ENCODE measurements at regions not wholly inside any gene's neighbourhood (a gene's known extent, or its start where the extent isn't known, plus 50 kb on each side); places are given as distances from the start of the nearest gene placed in this dataset.

DNA sequence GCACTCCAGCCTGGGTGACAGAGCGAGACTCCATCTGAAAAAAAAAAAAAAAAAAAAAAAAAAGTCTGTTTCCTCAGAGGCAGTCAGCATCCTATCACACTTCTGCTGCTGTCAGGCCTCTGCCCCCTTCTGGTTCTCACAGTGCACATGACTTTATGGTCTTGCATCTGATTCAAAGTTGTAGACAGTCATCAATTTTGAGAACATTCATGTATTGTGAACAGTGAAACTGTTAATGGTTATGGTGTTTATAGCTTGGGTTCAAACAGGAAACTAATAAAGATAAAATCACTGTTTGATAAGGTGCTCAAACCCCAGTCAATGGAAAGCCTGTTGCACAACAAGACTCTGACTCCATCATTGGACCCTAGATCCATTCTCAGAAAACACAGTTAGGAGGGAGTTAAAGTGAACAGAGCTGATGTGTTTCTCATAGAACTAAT, 61.4 kb downstream of the FOXD1 start:
- FAIRE-seq (no peak), DNase-seq (ENCODE audit: insufficient read length, low spot score) (no peak)
- TF ChIP-seq POLR2AphosphoS5 (IDR thresholded peaks at IDR 0.05; ENCODE audit: low read depth, low read length) = no peak

- no peak for TF ChIP-seq POU2F2 (IDR thresholded peaks at IDR 0.05; ENCODE audit: low read depth, low read length)
- no peak for TF ChIP-seq POLR2AphosphoS5 (IDR thresholded peaks at IDR 0.05; ENCODE audit: low read depth, low read length)
- no peak for TF ChIP-seq SPI1 (IDR thresholded peaks at IDR 0.05; ENCODE audit: low read depth, low read length)
- TF ChIP-seq TAF1 (IDR thresholded peaks at IDR 0.05; ENCODE audit: low read depth, low read length) = no peak
- no peak for TF ChIP-seq PAX5 (IDR thresholded peaks at IDR 0.05; ENCODE audit: insufficient read depth, low read length, severe bottlenecking)
- no peak for TF ChIP-seq POLR2A (IDR thresholded peaks at IDR 0.05; ENCODE audit: low read depth, low read length)
- FAIRE-seq = no peak
- no peak for DNase-seq (ENCODE audit: insufficient read length, low spot score)
Measured at GRCh38 chr5:73384861-73385260, 63.7 kb downstream of the FOXD1 start.

DNA sequence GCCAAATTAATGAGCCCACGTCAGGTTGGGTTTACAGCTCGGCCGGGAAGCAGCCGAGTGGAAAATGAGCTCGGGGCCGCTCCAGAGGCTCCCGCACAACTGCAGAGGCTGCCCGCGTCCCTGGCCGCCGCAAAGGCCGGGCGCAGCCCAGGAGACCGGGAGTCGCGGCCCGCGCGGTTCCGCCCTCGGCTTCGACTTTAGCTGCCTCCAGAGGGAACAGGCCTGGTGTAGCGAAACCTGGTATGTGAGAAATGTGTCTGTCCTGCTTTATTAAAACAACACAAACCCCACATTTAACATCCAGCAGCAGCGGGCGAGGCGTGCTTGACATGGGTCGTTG, 66.2 kb downstream of the FOXD1 start:
- no peak for DNase-seq (ENCODE audit: insufficient read length, low spot score)
- TF ChIP-seq POLR2A (IDR thresholded peaks at IDR 0.05; ENCODE audit: low read depth, low read length) = no peak
- TF ChIP-seq POU2F2 (IDR thresholded peaks at IDR 0.05; ENCODE audit: low read depth, low read length) = no peak
- no peak for TF ChIP-seq POLR2AphosphoS5 (IDR thresholded peaks at IDR 0.05; ENCODE audit: low read depth, low read length)
- no peak for TF ChIP-seq SPI1 (IDR thresholded peaks at IDR 0.05; ENCODE audit: low read depth, low read length)
- TF ChIP-seq TAF1 (IDR thresholded peaks at IDR 0.05; ENCODE audit: low read depth, low read length) = no peak
- TF ChIP-seq PAX5 (IDR thresholded peaks at IDR 0.05; ENCODE audit: insufficient read depth, low read length, severe bottlenecking) = no peak
- FAIRE-seq = no peak

DNA sequence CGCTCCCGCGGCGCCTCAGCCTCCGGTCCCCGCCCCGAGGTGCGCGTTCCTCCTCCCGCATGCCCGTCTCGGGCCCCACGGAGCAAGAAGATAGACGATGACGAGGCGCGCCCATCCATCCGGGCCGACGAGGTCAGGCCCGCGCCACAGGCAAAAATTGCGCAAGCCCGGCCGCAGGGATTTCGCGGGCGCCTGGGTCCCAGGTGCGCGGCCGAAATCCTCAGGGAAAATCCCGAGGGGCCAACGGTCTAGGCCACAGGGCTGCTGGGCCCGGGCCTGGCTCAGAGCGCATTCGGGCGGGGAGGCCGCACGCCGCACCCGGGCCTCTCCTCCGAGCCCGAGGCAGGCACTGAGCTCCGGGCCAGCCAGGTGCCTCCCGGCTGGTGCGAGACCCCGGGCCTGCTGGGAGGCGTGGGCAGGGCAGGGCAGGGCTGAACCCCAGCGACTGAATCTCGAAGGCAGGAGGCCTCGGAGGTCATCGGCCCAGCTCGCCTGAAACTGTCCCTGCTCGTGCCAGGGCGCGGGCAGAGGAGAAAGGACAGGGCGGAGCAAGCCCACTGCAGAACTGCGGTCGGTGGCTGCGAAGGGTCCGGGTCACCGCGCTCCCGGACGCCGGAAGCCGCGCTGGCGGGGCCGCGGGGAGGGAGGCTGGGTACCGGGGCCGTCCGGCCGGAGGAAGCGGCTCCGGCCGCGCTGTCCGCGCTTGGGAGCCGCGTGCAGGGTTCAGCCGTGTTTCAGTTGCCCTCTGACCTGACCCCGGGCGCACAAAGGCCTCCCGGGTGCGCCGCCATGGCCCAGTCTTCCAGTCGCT, 66.8 kb downstream of the FOXD1 start:
- TF ChIP-seq POLR2A (IDR thresholded peaks at IDR 0.05; ENCODE audit: low read depth, low read length) (no peak), SPI1 (IDR thresholded peaks at IDR 0.05; ENCODE audit: low read depth, low read length) (no peak), POLR2AphosphoS5 (IDR thresholded peaks at IDR 0.05; ENCODE audit: low read depth, low read length) (no peak), PAX5 (IDR thresholded peaks at IDR 0.05; ENCODE audit: insufficient read depth, low read length, severe bottlenecking) (no peak)

DNA sequence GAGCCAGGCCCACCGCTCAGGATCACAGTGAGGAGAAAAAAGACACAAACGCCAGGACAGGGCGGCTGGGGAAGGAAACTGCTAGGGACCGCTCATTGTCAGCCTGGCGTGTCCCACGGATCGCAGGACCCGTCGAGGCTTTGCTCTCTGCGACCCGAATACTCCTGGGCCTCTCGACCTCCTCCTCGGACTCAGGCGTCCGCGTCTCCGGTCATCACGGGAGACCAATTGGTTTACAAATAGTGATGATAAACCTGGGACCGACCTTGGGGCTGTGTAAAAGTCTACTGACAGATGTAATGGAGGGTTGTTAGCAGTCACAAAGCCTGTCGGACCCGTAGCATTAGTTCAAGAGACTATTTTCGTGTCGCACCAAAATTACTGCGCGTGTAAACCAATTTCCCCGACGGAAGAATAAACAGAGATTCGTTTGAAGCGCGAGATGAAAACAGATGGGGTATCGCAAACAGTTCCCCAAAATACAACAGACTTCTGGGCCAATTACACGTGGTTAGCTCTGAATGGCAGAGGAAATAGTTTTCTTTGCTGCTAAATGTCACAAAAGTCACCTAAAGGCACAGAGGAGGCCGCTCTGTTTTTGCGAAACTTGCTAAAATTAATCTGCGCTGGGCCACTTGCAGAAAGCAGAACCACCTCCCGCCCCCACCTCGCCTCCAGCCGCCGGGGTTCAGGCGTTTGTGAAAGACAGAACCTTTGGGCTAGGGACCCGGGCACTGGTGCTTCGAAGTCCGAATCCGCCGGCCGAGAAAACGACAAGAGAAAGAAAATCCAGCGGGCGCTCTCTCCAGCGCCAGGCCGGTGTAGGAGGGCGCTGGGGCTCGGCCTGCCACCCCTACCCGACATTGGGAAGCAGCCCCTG, 67.6 kb downstream of the FOXD1 start:
- FAIRE-seq = no peak
- DNase-seq (ENCODE audit: insufficient read length, low spot score) = no peak
- TF ChIP-seq POLR2AphosphoS5 (IDR thresholded peaks at IDR 0.05; ENCODE audit: low read depth, low read length) (no peak), SPI1 (IDR thresholded peaks at IDR 0.05; ENCODE audit: low read depth, low read length) (no peak), POLR2A (IDR thresholded peaks at IDR 0.05; ENCODE audit: low read depth, low read length) (no peak), POU2F2 (IDR thresholded peaks at IDR 0.05; ENCODE audit: low read depth, low read length) (no peak), PAX5 (IDR thresholded peaks at IDR 0.05; ENCODE audit: insufficient read depth, low read length, severe bottlenecking) (no peak)

More for the DNA sequence above, 66.8 kb downstream of the FOXD1 start:
- FAIRE-seq = no peak
- DNase-seq (ENCODE audit: insufficient read length, low spot score) = peak; percentile 5

- no peak for FAIRE-seq
- TF ChIP-seq POU2F2 (IDR thresholded peaks at IDR 0.05; ENCODE audit: low read depth, low read length) = no peak
- TF ChIP-seq SPI1 (IDR thresholded peaks at IDR 0.05; ENCODE audit: low read depth, low read length) = no peak
- TF ChIP-seq POLR2A (IDR thresholded peaks at IDR 0.05; ENCODE audit: low read depth, low read length) = no peak
- TF ChIP-seq TAF1 (IDR thresholded peaks at IDR 0.05; ENCODE audit: low read depth, low read length) = no peak
- TF ChIP-seq POLR2AphosphoS5 (IDR thresholded peaks at IDR 0.05; ENCODE audit: low read depth, low read length) = no peak
- TF ChIP-seq PAX5 (IDR thresholded peaks at IDR 0.05; ENCODE audit: insufficient read depth, low read length, severe bottlenecking) = no peak
Measured at GRCh38 chr5:73380041-73380440, 68.5 kb downstream of the FOXD1 start.

DNA sequence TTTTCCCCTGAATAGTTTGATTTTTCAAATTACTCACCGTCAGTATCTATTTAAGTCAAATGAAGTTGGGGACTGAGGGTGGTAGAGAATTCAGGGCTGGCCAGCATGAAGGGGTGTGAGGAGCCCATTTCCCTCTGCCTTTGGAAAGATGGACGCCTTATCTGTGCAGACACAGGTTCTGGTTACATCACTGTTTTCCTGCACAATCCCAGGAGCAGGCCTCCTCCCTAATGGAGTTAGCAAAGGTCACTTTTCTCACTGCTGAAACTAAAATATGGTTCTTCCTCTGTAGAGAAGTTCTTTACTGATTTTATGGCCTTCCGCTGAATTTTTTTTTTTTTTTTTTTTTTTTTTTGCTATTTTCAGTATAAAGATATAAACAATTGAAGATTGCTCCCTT, 69.1 kb downstream of the FOXD1 start:
- TF ChIP-seq PAX5 (IDR thresholded peaks at IDR 0.05; ENCODE audit: insufficient read depth, low read length, severe bottlenecking) = no peak
- no peak for TF ChIP-seq TAF1 (IDR thresholded peaks at IDR 0.05; ENCODE audit: low read depth, low read length)
- no peak for FAIRE-seq
- no peak for DNase-seq (ENCODE audit: insufficient read length, low spot score)

More at GRCh38 chr5:73380041-73380440, 68.5 kb downstream of the FOXD1 start:
- DNase-seq (ENCODE audit: insufficient read length, low spot score) = no peak

GRCh38 chr5:73378765-73379164, 69.8 kb downstream of the FOXD1 start:
- TF ChIP-seq TAF1 (IDR thresholded peaks at IDR 0.05; ENCODE audit: low read depth, low read length) = no peak
- TF ChIP-seq SPI1 (IDR thresholded peaks at IDR 0.05; ENCODE audit: low read depth, low read length) = no peak
- TF ChIP-seq POU2F2 (IDR thresholded peaks at IDR 0.05; ENCODE audit: low read depth, low read length) = no peak
- no peak for TF ChIP-seq POLR2AphosphoS5 (IDR thresholded peaks at IDR 0.05; ENCODE audit: low read depth, low read length)
- TF ChIP-seq PAX5 (IDR thresholded peaks at IDR 0.05; ENCODE audit: insufficient read depth, low read length, severe bottlenecking) = no peak
- no peak for TF ChIP-seq POLR2A (IDR thresholded peaks at IDR 0.05; ENCODE audit: low read depth, low read length)
- no peak for FAIRE-seq
- DNase-seq (ENCODE audit: insufficient read length, low spot score) = no peak

- FAIRE-seq (no peak), DNase-seq (ENCODE audit: insufficient read length, low spot score) (no peak)
- TF ChIP-seq TAF1 (IDR thresholded peaks at IDR 0.05; ENCODE audit: low read depth, low read length) (no peak), POLR2A (IDR thresholded peaks at IDR 0.05; ENCODE audit: low read depth, low read length) (no peak), SPI1 (IDR thresholded peaks at IDR 0.05; ENCODE audit: low read depth, low read length) (no peak), POU2F2 (IDR thresholded peaks at IDR 0.05; ENCODE audit: low read depth, low read length) (no peak), PAX5 (IDR thresholded peaks at IDR 0.05; ENCODE audit: insufficient read depth, low read length, severe bottlenecking) (no peak), POLR2AphosphoS5 (IDR thresholded peaks at IDR 0.05; ENCODE audit: low read depth, low read length) (no peak)
Measured at GRCh38 chr5:73378070-73378469, 70.5 kb downstream of the FOXD1 start.

Measured in GM12891 (cell line).